ENCODE measurements at regions not wholly inside any gene's neighbourhood (a gene's known extent, or its start where the extent isn't known, plus 50 kb on each side); places are given as distances from the start of the nearest gene placed in this dataset.

GRCh38 chr2:144012304-144012703, 507.6 kb downstream of the ZEB2 start:
- H3K27me3 ChIP-seq (ENCODE audit: insufficient read depth, insufficient read length), result no peaks in the 10 kb centered on the region
- no peaks in the 10 kb centered on the region for H3K36me3 ChIP-seq (ENCODE audit: insufficient read depth, insufficient read length, low read length)
- H3K9ac ChIP-seq (ENCODE audit: insufficient read length, low read depth), result no peak overlapping the region
- TF ChIP-seq YY1 (IDR thresholded peaks at IDR 0.05; ENCODE audit: insufficient read depth, insufficient read length) (no peak), ZNF274 (IDR thresholded peaks at IDR 0.05; ENCODE audit: low read depth, low read length) (no peak), SUZ12 (IDR thresholded peaks at IDR 0.05; ENCODE audit: extremely low read depth, insufficient read depth, insufficient read length) (no peak)
- DNase-seq (ENCODE audit: low read depth, low spot score), result no peak
- H3K9me3 ChIP-seq (ENCODE audit: insufficient read depth, low read length), result no peaks in the 10 kb centered on the region
- H3K4me3 ChIP-seq (ENCODE audit: insufficient read length, low read depth), result no peak overlapping the region
- H3K4me1 ChIP-seq (ENCODE audit: insufficient read depth, insufficient read length), result no peaks in the 10 kb centered on the region

GRCh38 chr2:144011553-144011952, 508.4 kb downstream of the ZEB2 start:
- Histone ChIP-seq H3K36me3 (ENCODE audit: insufficient read depth, insufficient read length, low read length) (no peaks in the 10 kb centered on the region), H3K4me1 (ENCODE audit: insufficient read depth, insufficient read length) (no peaks in the 10 kb centered on the region), H3K4me3 (ENCODE audit: insufficient read length, low read depth) (no peak overlapping the region), H3K9me3 (ENCODE audit: insufficient read depth, low read length) (no peaks in the 10 kb centered on the region), H3K9ac (ENCODE audit: insufficient read length, low read depth) (no peak overlapping the region), H3K27me3 (ENCODE audit: insufficient read depth, insufficient read length) (no peaks in the 10 kb centered on the region)
- DNase-seq (ENCODE audit: low read depth, low spot score), result no peak
- TF ChIP-seq ZNF274 (IDR thresholded peaks at IDR 0.05; ENCODE audit: low read depth, low read length) (no peak), YY1 (IDR thresholded peaks at IDR 0.05; ENCODE audit: insufficient read depth, insufficient read length) (no peak), SUZ12 (IDR thresholded peaks at IDR 0.05; ENCODE audit: extremely low read depth, insufficient read depth, insufficient read length) (no peak)

GRCh38 chr2:144011098-144011497, 508.8 kb downstream of the ZEB2 start:
- no peaks in the 10 kb centered on the region for H3K9me3 ChIP-seq (ENCODE audit: insufficient read depth, low read length)
- H3K36me3 ChIP-seq (ENCODE audit: insufficient read depth, insufficient read length, low read length), result no peaks in the 10 kb centered on the region
- no peaks in the 10 kb centered on the region for H3K4me1 ChIP-seq (ENCODE audit: insufficient read depth, insufficient read length)
- DNase-seq (ENCODE audit: low read depth, low spot score), result no peak
- no peak overlapping the region for H3K4me3 ChIP-seq (ENCODE audit: insufficient read length, low read depth)
- TF ChIP-seq ZNF274 (IDR thresholded peaks at IDR 0.05; ENCODE audit: low read depth, low read length), result no peak
- TF ChIP-seq YY1 (IDR thresholded peaks at IDR 0.05; ENCODE audit: insufficient read depth, insufficient read length), result no peak
- TF ChIP-seq SUZ12 (IDR thresholded peaks at IDR 0.05; ENCODE audit: extremely low read depth, insufficient read depth, insufficient read length), result no peak
- H3K27me3 ChIP-seq (ENCODE audit: insufficient read depth, insufficient read length), result no peaks in the 10 kb centered on the region
- H3K9ac ChIP-seq (ENCODE audit: insufficient read length, low read depth), result no peak overlapping the region

GRCh38 chr2:144010096-144010836, 509.7 kb downstream of the ZEB2 start:
- no peaks in the 10 kb centered on the region for H3K27me3 ChIP-seq (ENCODE audit: insufficient read depth, insufficient read length)
- no peaks in the 10 kb centered on the region for H3K9me3 ChIP-seq (ENCODE audit: insufficient read depth, low read length)
- TF ChIP-seq YY1 (IDR thresholded peaks at IDR 0.05; ENCODE audit: insufficient read depth, insufficient read length) (no peak), ZNF274 (IDR thresholded peaks at IDR 0.05; ENCODE audit: low read depth, low read length) (no peak), SUZ12 (IDR thresholded peaks at IDR 0.05; ENCODE audit: extremely low read depth, insufficient read depth, insufficient read length) (no peak)
- DNase-seq (ENCODE audit: low read depth, low spot score), result no peak
- no peak overlapping the region for H3K9ac ChIP-seq (ENCODE audit: insufficient read length, low read depth)
- no peaks in the 10 kb centered on the region for H3K4me1 ChIP-seq (ENCODE audit: insufficient read depth, insufficient read length)
- H3K4me3 ChIP-seq (ENCODE audit: insufficient read length, low read depth), result no peak overlapping the region
- H3K36me3 ChIP-seq (ENCODE audit: insufficient read depth, insufficient read length, low read length), result no peaks in the 10 kb centered on the region

- no peak for DNase-seq (ENCODE audit: low read depth, low spot score)
- H3K4me3 ChIP-seq (ENCODE audit: insufficient read length, low read depth), result no peak overlapping the region
- TF ChIP-seq SUZ12 (IDR thresholded peaks at IDR 0.05; ENCODE audit: extremely low read depth, insufficient read depth, insufficient read length) (no peak), YY1 (IDR thresholded peaks at IDR 0.05; ENCODE audit: insufficient read depth, insufficient read length) (no peak), ZNF274 (IDR thresholded peaks at IDR 0.05; ENCODE audit: low read depth, low read length) (no peak)
- no peaks in the 10 kb centered on the region for H3K27me3 ChIP-seq (ENCODE audit: insufficient read depth, insufficient read length)
- H3K9me3 ChIP-seq (ENCODE audit: insufficient read depth, low read length), result no peaks in the 10 kb centered on the region
- no peaks in the 10 kb centered on the region for H3K4me1 ChIP-seq (ENCODE audit: insufficient read depth, insufficient read length)
- no peaks in the 10 kb centered on the region for H3K36me3 ChIP-seq (ENCODE audit: insufficient read depth, insufficient read length, low read length)
- no peak overlapping the region for H3K9ac ChIP-seq (ENCODE audit: insufficient read length, low read depth)
These were observed 513.8 kb downstream of the ZEB2 start for GRCh38 chr2:144006139-144006538.

- H3K36me3 ChIP-seq (ENCODE audit: insufficient read depth, insufficient read length, low read length), result no peaks in the 10 kb centered on the region
- TF ChIP-seq YY1 (IDR thresholded peaks at IDR 0.05; ENCODE audit: insufficient read depth, insufficient read length) (no peak), ZNF274 (IDR thresholded peaks at IDR 0.05; ENCODE audit: low read depth, low read length) (no peak), SUZ12 (IDR thresholded peaks at IDR 0.05; ENCODE audit: extremely low read depth, insufficient read depth, insufficient read length) (no peak)
- no peaks in the 10 kb centered on the region for H3K4me1 ChIP-seq (ENCODE audit: insufficient read depth, insufficient read length)
- no peak overlapping the region for H3K4me3 ChIP-seq (ENCODE audit: insufficient read length, low read depth)
- no peak overlapping the region for H3K9ac ChIP-seq (ENCODE audit: insufficient read length, low read depth)
- H3K9me3 ChIP-seq (ENCODE audit: insufficient read depth, low read length), result no peaks in the 10 kb centered on the region
- H3K27me3 ChIP-seq (ENCODE audit: insufficient read depth, insufficient read length), result no peaks in the 10 kb centered on the region
- no peak for DNase-seq (ENCODE audit: low read depth, low spot score)
These were observed 515.2 kb downstream of the ZEB2 start for GRCh38 chr2:144004742-144005141.

GRCh38 chr2:144003460-144004075, 516.4 kb downstream of the ZEB2 start:
- Histone ChIP-seq H3K4me1 (ENCODE audit: insufficient read depth, insufficient read length) (no peaks in the 10 kb centered on the region), H3K9me3 (ENCODE audit: insufficient read depth, low read length) (no peaks in the 10 kb centered on the region), H3K36me3 (ENCODE audit: insufficient read depth, insufficient read length, low read length) (no peaks in the 10 kb centered on the region), H3K9ac (ENCODE audit: insufficient read length, low read depth) (no peak overlapping the region), H3K4me3 (ENCODE audit: insufficient read length, low read depth) (no peak overlapping the region), H3K27me3 (ENCODE audit: insufficient read depth, insufficient read length) (no peaks in the 10 kb centered on the region)
- no peak for DNase-seq (ENCODE audit: low read depth, low spot score)
- no peak for TF ChIP-seq YY1 (IDR thresholded peaks at IDR 0.05; ENCODE audit: insufficient read depth, insufficient read length)
- TF ChIP-seq ZNF274 (IDR thresholded peaks at IDR 0.05; ENCODE audit: low read depth, low read length), result no peak
- TF ChIP-seq SUZ12 (IDR thresholded peaks at IDR 0.05; ENCODE audit: extremely low read depth, insufficient read depth, insufficient read length), result no peak

Data from NT2/D1 (cell line).